Progenitor cell of endocrine pancreas (in vitro differentiated cells): ENCODE measurements at regions not wholly inside any gene's neighbourhood (a gene's known extent, or its start where the extent isn't known, plus 50 kb on each side); places are given as distances from the start of the nearest gene placed in this dataset.

Experiments used
- DNase-seq: peaks from one replicate; pipeline ENCODE4 v3.0.0; 2021; ENCODE audit warnings: low spot score; ENCODE audit not compliant: unreplicated experiment
- H3K27ac Mint-ChIP-seq: 2 replicates; pipeline ENCODE4 v1.8.0; 2021; ENCODE audit warnings: mild to moderate bottlenecking, moderate library complexity, mixed read lengths
- H3K27me3 Mint-ChIP-seq: 2 replicates; pipeline ENCODE4 v1.8.0; 2021; ENCODE audit warnings: mixed read lengths
- H3K36me3 Mint-ChIP-seq: 2 replicates; pipeline ENCODE4 v1.8.0; 2022; ENCODE audit warnings: mixed read lengths; ENCODE audit not compliant: insufficient read depth
- H3K4me1 Mint-ChIP-seq: 2 replicates; pipeline ENCODE4 v1.8.0; 2021; ENCODE audit warnings: low read depth, mixed read lengths
- H3K4me3 Mint-ChIP-seq: 2 replicates; pipeline ENCODE4 v1.8.0; 2021; ENCODE audit warnings: low read depth, mild to moderate bottlenecking, moderate library complexity, mixed read lengths
- H3K9me3 Mint-ChIP-seq: 2 replicates; pipeline ENCODE4 v1.8.0; 2021; ENCODE audit warnings: low read depth, mixed read lengths
- CTCF ChIP-seq: fragments of 200-600 bp; sonication (generic); IDR thresholded peaks from one replicate; pipeline ENCODE4 v1.5.0; 2021; ENCODE audit warnings: antibody characterized with exemption, mild to moderate bottlenecking; ENCODE audit not compliant: unreplicated experiment

DNA sequence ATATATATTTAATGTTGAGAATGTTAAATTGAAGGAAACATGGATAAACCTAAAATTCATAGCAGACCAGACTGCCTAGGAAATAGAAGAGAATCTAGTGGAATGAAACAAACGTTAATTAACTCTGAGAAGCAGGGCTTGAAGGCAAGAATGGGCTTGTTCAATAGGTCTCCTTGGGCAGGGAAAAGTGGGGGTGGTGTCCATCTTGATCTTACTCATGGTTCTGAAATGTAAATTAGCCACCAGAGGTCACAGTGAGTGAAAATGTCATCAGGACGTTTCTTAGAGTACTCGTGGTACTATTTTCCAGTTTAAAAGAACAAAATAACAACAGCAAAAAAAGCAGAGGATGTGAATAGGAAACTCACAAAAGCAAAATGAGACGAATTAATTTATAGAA, 66.8 kb upstream of the BTBD3 start:
- Mint-ChIP-seq H3K4me1 (peaks cover 12% of the 10 kb centered on the region), H3K27ac (no peak overlapping the region), H3K36me3 (no peaks in the 10 kb centered on the region), H3K27me3 (no peaks in the 10 kb centered on the region), H3K4me3 (no peak overlapping the region), H3K9me3 (no peaks in the 10 kb centered on the region)
- TF ChIP-seq CTCF, result no peak
- DNase-seq, result no peak

DNA sequence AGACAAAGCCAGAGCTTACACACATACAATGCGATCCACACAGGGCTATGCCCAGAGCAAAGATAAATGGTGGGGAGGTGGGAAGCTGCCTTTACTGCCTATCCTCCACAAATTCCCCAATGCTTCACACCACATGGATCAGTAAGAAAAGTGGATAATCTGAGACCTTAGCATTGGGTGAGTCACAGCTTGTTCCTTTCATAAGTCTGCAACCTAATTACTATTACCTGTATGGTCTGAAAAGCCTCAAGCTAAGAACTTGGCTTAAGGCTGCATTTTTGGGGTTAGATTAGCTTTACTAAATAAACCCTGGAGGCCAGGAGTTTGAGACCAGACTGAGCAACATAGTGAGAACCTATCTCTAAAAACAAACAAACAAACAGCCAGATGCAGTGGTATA, 66.0 kb upstream of the BTBD3 start:
- H3K36me3 Mint-ChIP-seq, result no peaks in the 10 kb centered on the region
- no peak overlapping the region for H3K4me3 Mint-ChIP-seq
- no peak for DNase-seq
- H3K27me3 Mint-ChIP-seq, result no peaks in the 10 kb centered on the region
- TF ChIP-seq CTCF, result no peak
- no peaks in the 10 kb centered on the region for H3K9me3 Mint-ChIP-seq
- H3K4me1 Mint-ChIP-seq, result peaks cover 12% of the 10 kb centered on the region
- H3K27ac Mint-ChIP-seq, result no peak overlapping the region

GRCh38 chr20:11852189-11852588, 65.5 kb upstream of the BTBD3 start:
- no peaks in the 10 kb centered on the region for H3K36me3 Mint-ChIP-seq
- no peaks in the 10 kb centered on the region for H3K27me3 Mint-ChIP-seq
- H3K27ac Mint-ChIP-seq, result no peak overlapping the region
- no peaks in the 10 kb centered on the region for H3K9me3 Mint-ChIP-seq
- TF ChIP-seq CTCF, result no peak
- no peak overlapping the region for H3K4me3 Mint-ChIP-seq
- peaks cover 12% of the 10 kb centered on the region for H3K4me1 Mint-ChIP-seq
- DNase-seq, result no peak

DNA sequence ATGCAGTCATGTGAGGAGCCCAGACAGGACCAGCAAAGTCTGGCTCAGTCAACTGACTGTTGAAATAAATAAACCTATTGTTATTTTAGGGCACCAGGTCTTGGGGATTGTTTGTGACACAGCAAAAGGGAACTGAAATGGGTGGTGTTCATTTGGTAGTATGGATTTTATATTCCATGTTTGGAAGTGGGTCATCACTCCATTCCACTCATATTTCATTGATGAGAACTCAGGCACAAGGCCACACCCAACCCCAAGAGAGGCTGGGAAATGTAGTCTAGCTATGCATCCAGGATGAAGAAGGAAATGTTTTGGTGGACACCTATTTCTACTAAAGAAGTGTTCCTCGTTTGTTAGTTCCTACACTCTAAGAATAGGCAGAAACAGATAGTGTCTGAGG, 64.9 kb upstream of the BTBD3 start:
- TF ChIP-seq CTCF, result no peak
- Mint-ChIP-seq H3K4me1 (peaks cover 12% of the 10 kb centered on the region), H3K27ac (no peak overlapping the region), H3K27me3 (no peaks in the 10 kb centered on the region), H3K9me3 (no peaks in the 10 kb centered on the region), H3K4me3 (no peak overlapping the region), H3K36me3 (no peaks in the 10 kb centered on the region)
- no peak for DNase-seq

- Mint-ChIP-seq H3K4me1 (peaks cover 12% of the 10 kb centered on the region), H3K36me3 (no peaks in the 10 kb centered on the region), H3K27me3 (no peaks in the 10 kb centered on the region), H3K9me3 (no peaks in the 10 kb centered on the region), H3K4me3 (no peak overlapping the region), H3K27ac (no peak overlapping the region)
- TF ChIP-seq CTCF, result no peak
- no peak for DNase-seq
Observed at GRCh38 chr20:11853359-11853758, 64.3 kb upstream of the BTBD3 start.
